ENCODE measurements at regions not wholly inside any gene's neighbourhood (a gene's known extent, or its start where the extent isn't known, plus 50 kb on each side); places are given as distances from the start of the nearest gene placed in this dataset.

- Histone ChIP-seq H3K4me3 (replicated peaks; ENCODE audit: insufficient read depth, low read length) (no peak overlapping the region), H3K27ac (replicated peaks) (no peak overlapping the region), H3K27me3 (ENCODE audit: insufficient read depth, poor library complexity, severe bottlenecking) (no peaks in the 10 kb centered on the region)
- DNase-seq (ENCODE audit: low read depth in 1 of 2, low spot score in 1 of 2), result no peak
- TF ChIP-seq SPI1 (IDR thresholded peaks at IDR 0.05; ENCODE audit: borderline replicate concordance, low read depth) (no peak), REST (IDR thresholded peaks at IDR 0.05; ENCODE audit: insufficient replicate concordance, low read depth) (no peak), POLR2AphosphoS5 (IDR thresholded peaks at IDR 0.05; ENCODE audit: low read depth) (no peak), GABPA (IDR thresholded peaks at IDR 0.05; ENCODE audit: low read depth) (no peak), CTCF (IDR thresholded peaks at IDR 0.05; ENCODE audit: insufficient read depth, low read length) (no peak)
These were observed 105.4 kb downstream of the CD83 start for GRCh38 chr6:14222956-14223355.

DNA sequence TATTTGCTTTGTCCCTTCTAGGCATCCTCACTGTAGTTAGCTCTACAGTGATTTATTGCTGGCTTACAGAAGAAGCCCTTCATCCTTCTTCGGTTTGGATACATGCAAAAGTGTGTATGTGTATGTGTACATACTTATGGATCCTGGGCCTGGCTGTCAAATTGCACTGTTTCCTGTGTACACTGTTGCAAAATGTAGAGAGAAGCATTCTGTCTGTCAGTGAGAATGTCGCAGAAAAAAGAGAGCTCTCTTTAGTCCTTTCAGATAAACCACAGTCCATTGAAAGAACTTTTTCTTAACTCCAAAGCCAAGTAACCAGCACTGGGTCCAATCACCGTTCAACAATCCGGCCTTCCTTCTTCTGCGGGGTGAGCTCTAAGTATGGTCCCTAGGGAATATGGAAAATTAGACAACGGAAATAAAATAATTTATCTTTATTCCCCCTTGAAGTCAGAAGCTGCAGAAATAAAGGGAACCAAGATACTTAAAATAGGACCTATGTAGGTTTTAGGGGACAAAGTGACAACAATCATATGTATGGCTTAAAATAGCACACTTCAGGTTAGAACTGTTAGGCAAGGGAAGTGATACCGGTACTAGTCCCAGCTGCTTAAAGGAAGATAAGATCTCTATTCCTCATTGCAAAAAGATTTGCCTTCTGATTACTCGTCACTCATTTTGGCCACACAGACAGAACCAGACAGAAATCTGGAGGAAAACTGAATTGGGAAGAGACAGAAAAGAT is 107.0 kb downstream of the CD83 start:
- Histone ChIP-seq H3K27ac (replicated peaks) (no peak overlapping the region), H3K27me3 (ENCODE audit: insufficient read depth, poor library complexity, severe bottlenecking) (no peaks in the 10 kb centered on the region), H3K4me3 (replicated peaks; ENCODE audit: insufficient read depth, low read length) (no peak overlapping the region)
- peak; percentile 13 to 22 for DNase-seq (ENCODE audit: low read depth in 1 of 2, low spot score in 1 of 2)
- TF ChIP-seq POLR2AphosphoS5 (IDR thresholded peaks at IDR 0.05; ENCODE audit: low read depth) (no peak), GABPA (IDR thresholded peaks at IDR 0.05; ENCODE audit: low read depth) (no peak), SPI1 (IDR thresholded peaks at IDR 0.05; ENCODE audit: borderline replicate concordance, low read depth) (no peak)

DNA sequence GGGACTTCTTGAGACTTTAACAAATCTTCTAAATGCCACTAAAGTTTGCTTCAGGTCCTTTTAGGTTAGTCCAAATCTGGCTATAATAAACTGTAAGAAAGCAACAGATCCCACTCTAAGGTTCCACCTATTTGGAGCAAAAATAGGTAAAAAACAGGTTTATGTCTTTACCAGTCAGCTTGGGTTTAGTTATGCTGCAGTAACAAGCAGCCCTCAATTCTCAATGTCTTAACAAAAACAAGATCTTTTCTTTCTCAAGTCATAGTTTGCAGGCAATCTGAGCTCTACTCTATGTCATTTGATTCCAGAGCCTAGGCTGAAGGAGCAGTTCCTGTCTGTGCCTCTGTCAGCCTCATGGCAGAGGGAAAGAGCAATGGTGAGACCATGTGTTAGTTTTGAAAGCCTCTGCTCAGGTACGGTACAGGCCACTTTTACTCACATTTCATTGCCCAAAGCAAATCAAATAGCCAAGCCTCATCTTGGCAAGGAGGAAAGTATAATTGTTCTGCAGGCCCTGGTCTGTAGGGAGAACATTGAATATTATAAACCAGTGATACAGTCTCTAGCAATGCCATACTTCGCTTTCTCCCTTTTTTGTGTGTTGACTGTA is 108.6 kb downstream of the CD83 start:
- TF ChIP-seq CTCF (IDR thresholded peaks at IDR 0.05; ENCODE audit: insufficient read depth, low read length) (no peak), REST (IDR thresholded peaks at IDR 0.05; ENCODE audit: insufficient replicate concordance, low read depth) (no peak), POLR2AphosphoS5 (IDR thresholded peaks at IDR 0.05; ENCODE audit: low read depth) (no peak), GABPA (IDR thresholded peaks at IDR 0.05; ENCODE audit: low read depth) (no peak), SPI1 (IDR thresholded peaks at IDR 0.05; ENCODE audit: borderline replicate concordance, low read depth) (no peak)
- DNase-seq (ENCODE audit: low read depth in 1 of 2, low spot score in 1 of 2), result no peak
- Histone ChIP-seq H3K27me3 (ENCODE audit: insufficient read depth, poor library complexity, severe bottlenecking) (no peaks in the 10 kb centered on the region), H3K4me3 (replicated peaks; ENCODE audit: insufficient read depth, low read length) (no peak overlapping the region), H3K27ac (replicated peaks) (no peak overlapping the region)

- Histone ChIP-seq H3K27me3 (ENCODE audit: insufficient read depth, poor library complexity, severe bottlenecking) (no peaks in the 10 kb centered on the region), H3K4me3 (replicated peaks; ENCODE audit: insufficient read depth, low read length) (no peak overlapping the region), H3K27ac (replicated peaks) (no peak overlapping the region)
- DNase-seq (ENCODE audit: low read depth in 1 of 2, low spot score in 1 of 2), result no peak
- TF ChIP-seq REST (IDR thresholded peaks at IDR 0.05; ENCODE audit: insufficient replicate concordance, low read depth), result no peak
These were observed 111.0 kb downstream of the CD83 start for GRCh38 chr6:14228571-14228970.

All from HL-60 (cell line).